ENCODE measurements at regions not wholly inside any gene's neighbourhood (a gene's known extent, or its start where the extent isn't known, plus 50 kb on each side); places are given as distances from the start of the nearest gene placed in this dataset.

- TF ChIP-seq, protein P1, sequence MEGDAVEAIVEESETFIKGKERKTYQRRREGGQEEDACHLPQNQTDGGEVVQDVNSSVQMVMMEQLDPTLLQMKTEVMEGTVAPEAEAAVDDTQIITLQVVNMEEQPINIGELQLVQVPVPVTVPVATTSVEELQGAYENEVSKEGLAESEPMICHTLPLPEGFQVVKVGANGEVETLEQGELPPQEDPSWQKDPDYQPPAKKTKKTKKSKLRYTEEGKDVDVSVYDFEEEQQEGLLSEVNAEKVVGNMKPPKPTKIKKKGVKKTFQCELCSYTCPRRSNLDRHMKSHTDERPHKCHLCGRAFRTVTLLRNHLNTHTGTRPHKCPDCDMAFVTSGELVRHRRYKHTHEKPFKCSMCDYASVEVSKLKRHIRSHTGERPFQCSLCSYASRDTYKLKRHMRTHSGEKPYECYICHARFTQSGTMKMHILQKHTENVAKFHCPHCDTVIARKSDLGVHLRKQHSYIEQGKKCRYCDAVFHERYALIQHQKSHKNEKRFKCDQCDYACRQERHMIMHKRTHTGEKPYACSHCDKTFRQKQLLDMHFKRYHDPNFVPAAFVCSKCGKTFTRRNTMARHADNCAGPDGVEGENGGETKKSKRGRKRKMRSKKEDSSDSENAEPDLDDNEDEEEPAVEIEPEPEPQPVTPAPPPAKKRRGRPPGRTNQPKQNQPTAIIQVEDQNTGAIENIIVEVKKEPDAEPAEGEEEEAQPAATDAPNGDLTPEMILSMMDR (IDR thresholded peaks at IDR 0.05; ENCODE audit: poor library complexity) = no peak
- no peak for TF ChIP-seq EZH2phosphoT487 (IDR thresholded peaks at IDR 0.05; ENCODE audit: low read depth, severe bottlenecking, unreplicated experiment)
Measured at GRCh38 chr3:155009217-155009616, 70.9 kb upstream of the MME start.

All from hepatocyte (in vitro differentiated cells).